Neural progenitor cell (in vitro differentiated cells): ENCODE measurements at regions not wholly inside any gene's neighbourhood (a gene's known extent, or its start where the extent isn't known, plus 50 kb on each side); places are given as distances from the start of the nearest gene placed in this dataset.

Source experiments
- DNase-seq: peaks from one replicate; pipeline ENCODE4 v3.0.0-alpha.2; 2016; ENCODE audit warnings: low spot score
- H2AFZ ChIP-seq: fragments of 200-600 bp; sonication (generic); replicated peaks from 2 replicates; pipeline ENCODE4 v1.6.1; 2016; ENCODE audit warnings: antibody characterized with exemption
- H3F3A ChIP-seq: fragments of 200-600 bp; sonication (generic); 2 replicates; pipeline ENCODE4 v1.6.1; 2016; ENCODE audit warnings: antibody characterized with exemption, low read depth
- H3K27ac ChIP-seq: fragments of 200-600 bp; sonication (generic); 2 replicates; pipeline ENCODE4 v1.5.1; 2016; ENCODE audit warnings: mild to moderate bottlenecking
- H3K27me3 ChIP-seq: fragments of 200-600 bp; sonication (generic); 2 replicates; pipeline ENCODE4 v1.6.1; 2016; ENCODE audit warnings: mild to moderate bottlenecking, moderate library complexity
- H3K36me3 ChIP-seq: fragments of 200-600 bp; sonication (generic); 2 replicates; pipeline ENCODE4 v1.5.1; 2016
- H3K4me1 ChIP-seq: fragments of 200-600 bp; sonication (generic); 2 replicates; pipeline ENCODE4 v1.6.1; 2016; ENCODE audit warnings: mixed run types
- H3K4me2 ChIP-seq: fragments of 200-600 bp; sonication (generic); 2 replicates; pipeline ENCODE4 v1.6.1; 2016
- H3K4me3 ChIP-seq: fragments of 200-600 bp; sonication (generic); 2 replicates; pipeline ENCODE4 v1.5.1; 2016
- H3K79me2 ChIP-seq: fragments of 200-600 bp; sonication (generic); 2 replicates; pipeline ENCODE4 v1.6.1; 2016; ENCODE audit warnings: low read depth
- H3K9ac ChIP-seq: fragments of 200-600 bp; sonication (generic); 2 replicates; pipeline ENCODE4 v1.6.1; 2016
- H3K9me3 ChIP-seq: fragments of 200-600 bp; sonication (generic); 2 replicates; pipeline ENCODE4 v1.5.1; 2016; ENCODE audit warnings: low read depth
- H4K20me1 ChIP-seq: fragments of 200-600 bp; sonication (generic); 2 replicates; pipeline ENCODE4 v1.6.1; 2016; ENCODE audit warnings: low read depth
- H3K27ac Mint-ChIP-seq: 3 replicates; pipeline ENCODE4 v1.8.0; 2021; ENCODE audit warnings: mixed read lengths
- H3K27me3 Mint-ChIP-seq: 2 replicates; pipeline ENCODE4 v1.8.0; 2022; ENCODE audit warnings: low read depth, mild to moderate bottlenecking, inconsistent platforms, moderate library complexity, mixed read lengths; ENCODE audit not compliant: insufficient read depth
- H3K36me3 Mint-ChIP-seq: 3 replicates; pipeline ENCODE4 v1.8.0; 2021; ENCODE audit warnings: mixed read lengths
- H3K4me1 Mint-ChIP-seq: 3 replicates; pipeline ENCODE4 v1.8.0; 2021; ENCODE audit warnings: mixed read lengths
- H3K4me3 Mint-ChIP-seq: 3 replicates; pipeline ENCODE4 v1.8.0; 2021; ENCODE audit warnings: mild to moderate bottlenecking, moderate library complexity, mixed read lengths
- H3K9me3 Mint-ChIP-seq: 3 replicates; pipeline ENCODE4 v1.8.0; 2020; ENCODE audit warnings: mixed read lengths
- EZH2 ChIP-seq: fragments of 200-600 bp; sonication (generic); IDR thresholded peaks from 2 replicates; pipeline ENCODE4 v1.6.1; 2017; ENCODE audit warnings: antibody characterized with exemption, mild to moderate bottlenecking, moderate library complexity
- EZH2phosphoT487 ChIP-seq: fragments of 200-600 bp; sonication (generic); IDR thresholded peaks from 2 replicates; pipeline ENCODE4 v1.6.1; 2017; ENCODE audit warnings: antibody characterized with exemption
- TF ChIP-seq, protein P1 (sequence below): fragments of 200-600 bp; sonication (generic); IDR thresholded peaks from 2 replicates; pipeline ENCODE4 v1.5.1; 2017; ENCODE audit warnings: antibody characterized with exemption, mild to moderate bottlenecking

DNA sequence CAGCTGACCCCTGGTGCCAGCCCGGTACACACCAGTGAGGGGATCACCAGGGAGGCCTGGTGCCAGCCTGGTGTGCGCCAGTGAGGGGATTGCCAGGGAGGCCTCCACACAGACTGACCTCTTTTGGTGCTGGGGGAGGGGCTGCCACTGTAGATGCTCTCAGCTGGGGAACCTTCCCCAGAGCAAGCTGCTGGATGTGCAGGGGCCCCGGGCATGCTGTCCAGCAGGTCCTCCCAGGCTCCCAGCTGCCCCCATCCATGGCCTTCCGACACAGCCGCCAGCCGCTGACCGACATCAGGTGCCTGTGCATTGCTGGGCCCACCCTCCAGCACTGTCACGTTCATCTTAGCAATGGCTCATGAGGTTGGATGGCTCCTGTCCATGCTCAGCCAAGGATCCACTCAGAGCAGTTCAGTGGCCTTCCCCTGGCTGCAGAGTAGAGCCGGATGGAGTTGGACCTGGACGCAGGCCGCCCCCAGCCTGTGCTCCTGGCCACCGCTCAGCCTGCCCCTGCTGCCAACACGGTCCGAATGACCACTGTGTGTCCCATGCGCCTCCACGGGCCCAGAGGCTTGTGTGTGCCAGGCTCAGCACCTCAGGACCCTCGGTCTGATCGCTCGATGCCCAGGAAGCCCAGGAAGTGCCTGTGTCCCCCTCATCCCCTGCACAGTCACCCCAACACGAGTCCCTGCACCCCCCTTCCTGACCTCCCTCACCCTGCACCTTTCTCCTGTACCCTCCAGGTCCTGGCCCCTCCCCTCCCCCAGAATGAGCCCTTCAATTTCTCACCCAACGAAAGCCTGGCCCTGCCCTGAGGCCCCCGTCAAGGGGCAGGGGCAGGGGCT lies 95.7 kb downstream of the YTHDF1 start:
- Histone ChIP-seq H3K79me2 (no peaks in the 10 kb centered on the region), H3F3A (no peaks in the 10 kb centered on the region), H3K36me3 (no peaks in the 10 kb centered on the region), H3K27me3 (peaks cover 32% of the 10 kb centered on the region), H3K4me1 (no peaks in the 10 kb centered on the region), H2AFZ (no peak overlapping the region), H3K27ac (no peak overlapping the region), H3K9me3 (no peaks in the 10 kb centered on the region), H3K4me2 (no peak overlapping the region), H4K20me1 (peaks cover 20% of the 10 kb centered on the region), H3K9ac (no peak overlapping the region), H3K4me3 (no peak overlapping the region)
- Mint-ChIP-seq H3K4me1 (peaks cover 4% of the 10 kb centered on the region), H3K36me3 (no peaks in the 10 kb centered on the region), H3K27me3 (peaks cover 32% of the 10 kb centered on the region), H3K4me3 (no peak overlapping the region), H3K27ac (no peak overlapping the region), H3K9me3 (no peaks in the 10 kb centered on the region)
- TF ChIP-seq EZH2 (no peak), EZH2phosphoT487 (no peak)
- TF ChIP-seq, protein P1, sequence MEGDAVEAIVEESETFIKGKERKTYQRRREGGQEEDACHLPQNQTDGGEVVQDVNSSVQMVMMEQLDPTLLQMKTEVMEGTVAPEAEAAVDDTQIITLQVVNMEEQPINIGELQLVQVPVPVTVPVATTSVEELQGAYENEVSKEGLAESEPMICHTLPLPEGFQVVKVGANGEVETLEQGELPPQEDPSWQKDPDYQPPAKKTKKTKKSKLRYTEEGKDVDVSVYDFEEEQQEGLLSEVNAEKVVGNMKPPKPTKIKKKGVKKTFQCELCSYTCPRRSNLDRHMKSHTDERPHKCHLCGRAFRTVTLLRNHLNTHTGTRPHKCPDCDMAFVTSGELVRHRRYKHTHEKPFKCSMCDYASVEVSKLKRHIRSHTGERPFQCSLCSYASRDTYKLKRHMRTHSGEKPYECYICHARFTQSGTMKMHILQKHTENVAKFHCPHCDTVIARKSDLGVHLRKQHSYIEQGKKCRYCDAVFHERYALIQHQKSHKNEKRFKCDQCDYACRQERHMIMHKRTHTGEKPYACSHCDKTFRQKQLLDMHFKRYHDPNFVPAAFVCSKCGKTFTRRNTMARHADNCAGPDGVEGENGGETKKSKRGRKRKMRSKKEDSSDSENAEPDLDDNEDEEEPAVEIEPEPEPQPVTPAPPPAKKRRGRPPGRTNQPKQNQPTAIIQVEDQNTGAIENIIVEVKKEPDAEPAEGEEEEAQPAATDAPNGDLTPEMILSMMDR, result no peak
- DNase-seq, result no peak

DNA sequence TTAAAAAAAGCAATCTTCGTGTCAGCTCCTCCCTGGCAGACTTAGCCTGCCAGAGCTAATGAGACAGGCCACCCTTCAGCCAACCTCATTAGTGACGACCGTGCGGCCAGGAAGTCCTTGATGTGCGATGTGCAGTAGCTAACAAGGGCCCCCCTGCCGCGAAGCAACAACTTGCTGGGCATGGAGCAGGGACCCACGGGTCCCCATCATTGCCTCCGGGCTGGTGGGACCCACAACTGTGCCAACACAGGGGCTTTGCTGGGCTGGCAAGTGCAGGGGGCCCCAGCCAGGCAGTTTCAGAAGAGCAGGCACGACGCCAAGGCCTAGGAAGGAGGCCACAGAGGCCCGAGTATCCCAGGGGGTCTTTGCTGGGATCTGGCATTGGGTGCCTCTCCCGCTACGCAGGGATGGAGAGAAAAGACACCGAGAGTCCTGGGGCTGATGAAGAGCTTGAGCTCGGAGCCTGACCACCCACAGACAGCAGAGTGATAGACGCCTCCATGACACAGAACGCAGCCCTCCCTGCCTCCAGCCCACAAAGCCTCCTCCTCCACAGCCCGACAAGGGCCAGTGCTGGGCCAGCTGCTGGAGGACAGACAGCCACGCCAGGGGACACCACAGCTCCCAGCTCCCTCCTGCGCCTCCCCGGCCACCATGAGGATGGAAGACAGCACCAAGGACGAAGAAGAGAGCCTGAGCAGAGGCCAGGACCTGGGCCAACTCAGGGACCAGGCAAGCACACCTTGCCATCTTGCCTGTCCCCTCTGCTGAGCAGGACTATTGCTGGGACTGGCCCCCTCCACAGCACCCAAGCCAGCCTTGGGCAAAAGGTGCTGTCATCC lies 96.6 kb downstream of the YTHDF1 start:
- Histone ChIP-seq H3K79me2 (no peaks in the 10 kb centered on the region), H3F3A (no peaks in the 10 kb centered on the region), H3K4me1 (no peaks in the 10 kb centered on the region), H3K27ac (no peak overlapping the region), H3K27me3 (peaks cover 40% of the 10 kb centered on the region), H3K4me2 (no peak overlapping the region), H3K9me3 (no peaks in the 10 kb centered on the region), H2AFZ (no peak overlapping the region), H3K4me3 (no peak overlapping the region), H4K20me1 (peaks cover 20% of the 10 kb centered on the region), H3K9ac (no peak overlapping the region), H3K36me3 (no peaks in the 10 kb centered on the region)
- Mint-ChIP-seq H3K27me3 (peaks cover 37% of the 10 kb centered on the region), H3K9me3 (no peaks in the 10 kb centered on the region), H3K36me3 (no peaks in the 10 kb centered on the region), H3K4me3 (no peak overlapping the region), H3K27ac (no peak overlapping the region), H3K4me1 (peaks cover 2% of the 10 kb centered on the region)
- TF ChIP-seq EZH2phosphoT487 (no peak), EZH2 (no peak)
- TF ChIP-seq, protein P1, result no peak
- no peak for DNase-seq

- H3K79me2 ChIP-seq, result no peaks in the 10 kb centered on the region
- no peaks in the 10 kb centered on the region for H3F3A ChIP-seq
- Mint-ChIP-seq H3K4me3 (peak overlapping the region; percentile 41), H3K27ac (no peak overlapping the region), H3K9me3 (no peaks in the 10 kb centered on the region), H3K27me3 (peaks cover 43% of the 10 kb centered on the region), H3K4me1 (no peaks in the 10 kb centered on the region), H3K36me3 (no peaks in the 10 kb centered on the region)
- H3K36me3 ChIP-seq, result no peaks in the 10 kb centered on the region
- no peaks in the 10 kb centered on the region for H3K9me3 ChIP-seq
- H3K4me2 ChIP-seq, result no peak overlapping the region
- no peak overlapping the region for H3K27ac ChIP-seq
- H2AFZ ChIP-seq, result no peak overlapping the region
- no peak for TF ChIP-seq EZH2
- no peak for TF ChIP-seq EZH2phosphoT487
- TF ChIP-seq, protein P1, result no peak
- H3K4me3 ChIP-seq, result no peak overlapping the region
- H4K20me1 ChIP-seq, result peaks cover 20% of the 10 kb centered on the region
- H3K9ac ChIP-seq, result no peak overlapping the region
- no peaks in the 10 kb centered on the region for H3K4me1 ChIP-seq
- no peak for DNase-seq
- H3K27me3 ChIP-seq, result peaks cover 48% of the 10 kb centered on the region
Observed at GRCh38 chr20:63118303-63119120, 97.4 kb downstream of the YTHDF1 start.
